GM12878 (cell line): ENCODE measurements at regions not wholly inside any gene's neighbourhood (a gene's known extent, or its start where the extent isn't known, plus 50 kb on each side); places are given as distances from the start of the nearest gene placed in this dataset.

Source experiments
- ATAC-seq: fragments of 200-7000 bp; cut with Tn5 transposase; 3 replicates; pipeline ENCODE4 v1.9.1; 2020; ENCODE audit warnings: mild to moderate bottlenecking, moderate library complexity
- BruUV-seq: library from RNA; stranded (reverse); fragments of 400-500 nt; replicated peaks from 2 replicates; lab custom pipeline; 2021; lab: Mats Ljungman, UMichigan
- CTCF ChIA-PET: fragments of 300-600 bp; sonication (Branson Sonifier 250); formaldehyde crosslinking; extraction: SDS; loops from one replicate; lab custom pipeline; 2021; ENCODE audit warnings: inconsistent platforms; lab: Yijun Ruan, JAX
- POLR2A ChIA-PET: fragments of 350-600 bp; formaldehyde crosslinking; extraction: SDS; loops from one replicate; lab custom pipeline; 2021; ENCODE audit warnings: inconsistent platforms; lab: Charles Lee
- RAD21 ChIA-PET: fragments of 300-600 bp; sonication (Branson Sonifier 250); formaldehyde crosslinking; loops from one replicate; lab custom pipeline; 2023; ENCODE audit warnings: antibody characterized with exemption; ENCODE audit not compliant: unreplicated experiment; lab: Charles Lee
- SMC1A ChIA-PET: fragments of 300-600 bp; sonication (Branson Sonifier 250); formaldehyde crosslinking; loops from one replicate; lab custom pipeline; 2023; ENCODE audit not compliant: unreplicated experiment, uncharacterized antibody; lab: Charles Lee
- DNase-seq: peaks from one replicate; pipeline ENCODE4 v3.0.0-alpha.2; 2011; ENCODE audit warnings: low read depth, low spot score
- FAIRE-seq: peaks from 3 replicates; lab custom pipeline; 2011; peaks lifted over from hg19 to GRCh38; lab: Jason Lieb, UNC
- H2AFZ ChIP-seq: 2 replicates; pipeline ENCODE4 v1.6.0; 2011; ENCODE audit warnings: low read depth, low read length, control low read depth; ENCODE audit not compliant: control insufficient read depth
- H3K27ac ChIP-seq: 2 replicates; pipeline ENCODE4 v1.5.1; 2011; ENCODE audit warnings: control low read depth; ENCODE audit not compliant: control insufficient read depth, insufficient read depth
- H3K27me3 ChIP-seq, 2 experiments: replicated peaks in 1 of 2; 2 replicates each; pipeline versions ENCODE4 v1.6.0 to v1.6.1; 2011; ENCODE audit warnings: low read length in 1 of 2; ENCODE audit not compliant: control insufficient read depth in 2 of 2, insufficient read depth in 2 of 2
- H3K36me3 ChIP-seq, 2 experiments: 2 replicates each; pipeline ENCODE4 v1.5.1; 2011; ENCODE audit warnings: low read length in 1 of 2; ENCODE audit not compliant: control insufficient read depth in 2 of 2, insufficient read depth in 2 of 2
- H3K4me1 ChIP-seq: 2 replicates; pipeline ENCODE4 v1.6.1; 2011; ENCODE audit warnings: mild to moderate bottlenecking, low read length, moderate library complexity, mixed read lengths; ENCODE audit not compliant: control insufficient read depth, insufficient read depth
- H3K4me2 ChIP-seq: 2 replicates; pipeline ENCODE4 v1.6.0; 2011; ENCODE audit warnings: control low read depth; ENCODE audit not compliant: control insufficient read depth, insufficient read depth
- H3K4me3 ChIP-seq: fragments of 200-600 bp; sonication (generic); 2 replicates; pipeline ENCODE4 v1.5.1; 2016
- H3K79me2 ChIP-seq: 2 replicates; pipeline ENCODE4 v1.6.0; 2011; ENCODE audit warnings: low read length; ENCODE audit not compliant: control insufficient read depth, insufficient read depth
- H3K9ac ChIP-seq: 2 replicates; pipeline ENCODE4 v1.8.0; 2011; ENCODE audit warnings: low read length, control low read depth, mixed read lengths; ENCODE audit not compliant: control insufficient read depth, insufficient read depth
- H3K9me3 ChIP-seq: replicated peaks from 3 replicates; pipeline ENCODE4 v1.5.1; 2011; ENCODE audit warnings: mild to moderate bottlenecking, low read length; ENCODE audit not compliant: control insufficient read depth, insufficient read depth
- H4K20me1 ChIP-seq: 2 replicates; pipeline ENCODE4 v1.6.0; 2011; ENCODE audit not compliant: control insufficient read depth, insufficient read depth
- BRCA1 ChIP-seq: IDR thresholded peaks from 2 replicates; pipeline ENCODE4 v1.6.1; 2011; ENCODE audit warnings: low read depth, low read length, improper control_type of control experiment
- CREM ChIP-seq: IDR thresholded peaks from 2 replicates; pipeline ENCODE4 v1.6.1; 2014; ENCODE audit warnings: antibody characterized with exemption, low read depth
- DPF2 ChIP-seq: fragments of 450-650 bp; IDR thresholded peaks from 2 replicates; pipeline ENCODE4 v1.6.1; 2017; ENCODE audit warnings: mild to moderate bottlenecking
- EGR1 ChIP-seq, 2 experiments: IDR thresholded peaks; 1 replicate in 1 of 2; 2 replicates in 1 of 2; pipeline ENCODE4 v1.6.1; 2011 to 2012; ENCODE audit warnings: low read depth in 2 of 2, low read length in 2 of 2, borderline replicate concordance in 1 of 2, mild to moderate bottlenecking in 1 of 2, moderate library complexity in 1 of 2
- EZH2 ChIP-seq: IDR thresholded peaks from 2 replicates; pipeline ENCODE4 v1.6.1; 2012; ENCODE audit warnings: low read depth, mild to moderate bottlenecking, control low read depth, inconsistent platforms, low read length, borderline replicate concordance; ENCODE audit not compliant: control insufficient read depth
- NFYB ChIP-seq: IDR thresholded peaks from 2 replicates; pipeline ENCODE4 v1.6.1; 2011; ENCODE audit warnings: low read depth, mild to moderate bottlenecking, low read length, improper control_type of control experiment, moderate library complexity; ENCODE audit not compliant: insufficient read depth
- RAD21 ChIP-seq: IDR thresholded peaks from 2 replicates; pipeline ENCODE4 v1.6.1; 2011; ENCODE audit warnings: mild to moderate bottlenecking, low read depth, low read length, moderate library complexity; ENCODE audit not compliant: insufficient read depth
- SMC3 ChIP-seq: IDR thresholded peaks from 2 replicates; pipeline ENCODE4 v1.6.1; 2011; ENCODE audit warnings: low read length, improper control_type of control experiment, borderline replicate concordance
- SREBF1 ChIP-seq: IDR thresholded peaks from 2 replicates; pipeline ENCODE4 v1.6.1; 2012; ENCODE audit warnings: mild to moderate bottlenecking, low read length
- TCF3 ChIP-seq: IDR thresholded peaks from 2 replicates; pipeline ENCODE4 v1.6.1; 2012; ENCODE audit warnings: low read depth, mild to moderate bottlenecking, low read length, borderline replicate concordance; ENCODE audit not compliant: insufficient read depth
- ZBED1 ChIP-seq: IDR thresholded peaks from 2 replicates; pipeline ENCODE4 v1.6.1; 2016; ENCODE audit warnings: borderline replicate concordance
- ZZZ3 ChIP-seq: IDR thresholded peaks from 2 replicates; pipeline ENCODE4 v1.6.1; 2011; ENCODE audit warnings: low read depth; ENCODE audit not compliant: control insufficient read depth, insufficient read length
- WGBS: methylation state at CpG from one replicate; pipeline ENCODE4 v1.1.6; 2016; ENCODE audit warnings: low lambda C conversion rate; ENCODE audit not compliant: insufficient replicate concordance, insufficient coverage; ENCODE audit errors: missing lambda C conversion rate; 5-methylcytosine and 5-hydroxymethylcytosine counted together
- in situ Hi-C: fragments of 300-500 bp; cut with MboI; formaldehyde crosslinking; loops from 9 replicates; pipeline ENCODE4 v1.14.3; 2018; ENCODE audit warnings: mixed read lengths
- intact Hi-C: fragments of 100-400 bp; cut with micrococcal nuclease; formaldehyde crosslinking; loops from one replicate; pipeline ENCODE4 v1.14.2; 2022; ENCODE audit not compliant: unreplicated experiment
- TF ChIP-seq, protein P1 (sequence below): fragments of 150-350 bp; IDR thresholded peaks from 2 replicates; pipeline ENCODE4 v1.6.1; 2014; ENCODE audit warnings: mild to moderate bottlenecking, low read depth, low read length
- TF ChIP-seq, protein P2 (sequence below): fragments of 450-650 bp; IDR thresholded peaks from 2 replicates; pipeline ENCODE4 v1.6.1; 2018; ENCODE audit warnings: mild to moderate bottlenecking, low read depth, moderate library complexity; ENCODE audit not compliant: partially characterized antibody

DNA sequence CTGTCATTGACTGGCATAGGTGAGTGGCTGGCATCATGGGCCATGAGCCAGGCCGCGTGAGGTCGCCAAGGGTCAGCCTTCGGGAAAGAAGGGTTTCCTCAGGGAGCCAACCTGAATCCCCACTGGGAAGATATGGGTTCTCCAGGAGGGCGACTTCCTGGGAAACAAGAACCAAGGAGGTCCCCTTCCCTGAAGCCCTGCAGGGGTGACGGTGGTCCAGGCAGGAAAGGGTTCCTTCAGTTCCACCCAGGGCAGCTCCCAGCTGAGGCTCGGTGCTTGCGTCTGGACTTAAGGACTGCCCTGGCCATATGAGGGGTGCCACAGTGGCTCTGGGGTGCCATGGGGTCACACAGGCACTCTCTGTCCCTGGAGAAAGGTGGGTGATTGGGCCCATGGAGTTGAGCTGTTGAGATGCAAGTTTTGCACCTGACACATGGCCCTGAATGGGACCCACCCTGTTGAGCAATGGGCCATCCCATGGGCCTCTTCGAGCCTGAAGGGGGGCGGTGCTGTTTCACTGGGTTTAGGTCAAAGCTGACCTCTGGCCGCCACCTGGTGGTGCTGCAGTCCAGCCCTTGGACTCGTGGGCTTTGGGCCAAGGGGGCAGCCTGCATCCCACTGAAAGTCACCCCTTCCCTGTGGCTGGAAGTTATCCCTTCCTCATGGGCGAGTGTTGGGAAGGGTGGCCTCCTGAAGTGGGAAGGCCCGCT lies 228.1 kb downstream of the SNRPN start (continued):
- TF ChIP-seq, protein P1, sequence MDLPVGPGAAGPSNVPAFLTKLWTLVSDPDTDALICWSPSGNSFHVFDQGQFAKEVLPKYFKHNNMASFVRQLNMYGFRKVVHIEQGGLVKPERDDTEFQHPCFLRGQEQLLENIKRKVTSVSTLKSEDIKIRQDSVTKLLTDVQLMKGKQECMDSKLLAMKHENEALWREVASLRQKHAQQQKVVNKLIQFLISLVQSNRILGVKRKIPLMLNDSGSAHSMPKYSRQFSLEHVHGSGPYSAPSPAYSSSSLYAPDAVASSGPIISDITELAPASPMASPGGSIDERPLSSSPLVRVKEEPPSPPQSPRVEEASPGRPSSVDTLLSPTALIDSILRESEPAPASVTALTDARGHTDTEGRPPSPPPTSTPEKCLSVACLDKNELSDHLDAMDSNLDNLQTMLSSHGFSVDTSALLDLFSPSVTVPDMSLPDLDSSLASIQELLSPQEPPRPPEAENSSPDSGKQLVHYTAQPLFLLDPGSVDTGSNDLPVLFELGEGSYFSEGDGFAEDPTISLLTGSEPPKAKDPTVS: no peak
- no peak for TF ChIP-seq CREM
- no peak for TF ChIP-seq ZZZ3
- TF ChIP-seq, protein P2, sequence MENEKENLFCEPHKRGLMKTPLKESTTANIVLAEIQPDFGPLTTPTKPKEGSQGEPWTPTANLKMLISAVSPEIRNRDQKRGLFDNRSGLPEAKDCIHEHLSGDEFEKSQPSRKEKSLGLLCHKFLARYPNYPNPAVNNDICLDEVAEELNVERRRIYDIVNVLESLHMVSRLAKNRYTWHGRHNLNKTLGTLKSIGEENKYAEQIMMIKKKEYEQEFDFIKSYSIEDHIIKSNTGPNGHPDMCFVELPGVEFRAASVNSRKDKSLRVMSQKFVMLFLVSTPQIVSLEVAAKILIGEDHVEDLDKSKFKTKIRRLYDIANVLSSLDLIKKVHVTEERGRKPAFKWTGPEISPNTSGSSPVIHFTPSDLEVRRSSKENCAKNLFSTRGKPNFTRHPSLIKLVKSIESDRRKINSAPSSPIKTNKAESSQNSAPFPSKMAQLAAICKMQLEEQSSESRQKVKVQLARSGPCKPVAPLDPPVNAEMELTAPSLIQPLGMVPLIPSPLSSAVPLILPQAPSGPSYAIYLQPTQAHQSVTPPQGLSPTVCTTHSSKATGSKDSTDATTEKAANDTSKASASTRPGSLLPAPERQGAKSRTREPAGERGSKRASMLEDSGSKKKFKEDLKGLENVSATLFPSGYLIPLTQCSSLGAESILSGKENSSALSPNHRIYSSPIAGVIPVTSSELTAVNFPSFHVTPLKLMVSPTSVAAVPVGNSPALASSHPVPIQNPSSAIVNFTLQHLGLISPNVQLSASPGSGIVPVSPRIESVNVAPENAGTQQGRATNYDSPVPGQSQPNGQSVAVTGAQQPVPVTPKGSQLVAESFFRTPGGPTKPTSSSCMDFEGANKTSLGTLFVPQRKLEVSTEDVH: no peak
- TF ChIP-seq ZBED1: no peak

DNA sequence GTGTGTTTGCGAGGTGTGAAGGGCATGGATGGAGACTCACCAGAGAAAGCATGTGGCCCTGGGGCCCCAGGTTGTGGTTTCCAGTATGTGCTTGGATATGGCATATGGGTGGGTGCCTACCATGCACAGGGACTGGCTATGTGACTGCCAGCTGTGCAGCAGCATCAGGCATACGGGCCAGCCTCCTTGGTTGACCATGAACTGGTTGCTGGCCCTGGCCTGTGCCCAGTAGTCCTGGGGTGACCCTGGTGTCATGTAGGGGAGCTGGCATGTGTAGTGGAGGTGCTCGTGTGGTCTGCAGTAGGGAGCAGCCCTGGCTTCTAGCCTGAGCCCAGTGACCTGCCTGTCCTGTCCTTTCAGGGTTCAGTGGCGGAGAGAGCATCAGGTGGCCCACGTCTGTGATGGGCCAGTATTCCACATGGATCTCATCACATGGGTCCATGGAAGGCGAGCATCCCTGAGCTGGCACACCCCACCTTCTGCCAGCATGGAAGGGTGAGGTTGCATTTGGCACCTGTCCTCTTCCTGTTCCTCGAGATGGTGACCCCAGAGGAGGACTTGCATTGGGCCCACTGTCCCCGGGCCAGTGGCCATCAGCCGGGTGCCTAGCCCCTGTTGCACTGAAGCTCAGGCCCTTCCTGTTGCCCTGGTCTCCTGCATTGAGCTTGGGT lies 228.9 kb downstream of the SNRPN start:
- WGBS: 26% methylated on average over 9 of the region's 9 CpGs
- in situ Hi-C loops: loop anchor here (25.0 kb wide), 1 partner anchor 554 kb away; no protein-coding TSS in a partner anchor
- H3K9me3 ChIP-seq: peaks cover 3% of the 10 kb centered on the region; the same call in 1 of the 3 replicates
- TF ChIP-seq SREBF1 (no peak), NFYB (no peak), EGR1 (IDR thresholded peaks at IDR 0.05; ENCODE audit: borderline replicate concordance in 1 of 2, low read depth in 2 of 2, low read length in 2 of 2) (no peak), TCF3 (no peak), DPF2 (no peak), ZBED1 (no peak), SMC3 (no peak), EZH2 (no peak), BRCA1 (no peak), RAD21 (no peak)

More for the DNA sequence above, 228.9 kb downstream of the SNRPN start:
- Histone ChIP-seq H4K20me1 (no peaks in the 10 kb centered on the region), H3K9ac (no peak overlapping the region), H3K4me1 (no peaks in the 10 kb centered on the region), H3K4me2 (no peak overlapping the region), H3K27me3 (no peaks in the 10 kb centered on the region), H3K36me3 (no peaks in the 10 kb centered on the region), H2AFZ (no peak overlapping the region), H3K4me3 (no peak overlapping the region), H3K27ac (no peak overlapping the region), H3K79me2 (no peaks in the 10 kb centered on the region)
- SMC1A ChIA-PET: no interaction called here
- FAIRE-seq (no peak), ATAC-seq (no peak), DNase-seq (no peak)
- CTCF ChIA-PET: no interaction called here
- intact Hi-C loops: no loop called here
- RAD21 ChIA-PET: no interaction called here
- BruUV-seq: no TSS peak
- POLR2A ChIA-PET: no interaction called here
